Type B pancreatic cell (in vitro differentiated cells): ENCODE measurements at regions not wholly inside any gene's neighbourhood (a gene's known extent, or its start where the extent isn't known, plus 50 kb on each side); places are given as distances from the start of the nearest gene placed in this dataset.
A peak's percentile ranks its signal among the peaks of the same experiment; 100 is the strongest.

Experiments
- DNase-seq: peaks from one replicate; pipeline ENCODE4 v3.0.0; 2021; ENCODE audit warnings: mixed read lengths; ENCODE audit not compliant: unreplicated experiment; ENCODE audit errors: extremely low spot score
- H3K27ac Mint-ChIP-seq: 2 replicates; pipeline ENCODE4 v1.8.0; 2021; ENCODE audit warnings: mild to moderate bottlenecking, mixed read lengths
- H3K27me3 Mint-ChIP-seq: 2 replicates; pipeline ENCODE4 v1.8.0; 2021; ENCODE audit warnings: mixed read lengths
- H3K36me3 Mint-ChIP-seq: 2 replicates; pipeline ENCODE4 v1.8.0; 2021; ENCODE audit warnings: mixed read lengths
- H3K4me1 Mint-ChIP-seq: one replicate; pipeline ENCODE4 v1.8.0; 2021; ENCODE audit warnings: mixed read lengths; ENCODE audit not compliant: unreplicated experiment
- H3K4me3 Mint-ChIP-seq: 2 replicates; pipeline ENCODE4 v1.8.0; 2021; ENCODE audit warnings: mild to moderate bottlenecking, mixed read lengths
- H3K9me3 Mint-ChIP-seq: 2 replicates; pipeline ENCODE4 v1.8.0; 2021; ENCODE audit warnings: mixed read lengths
- CTCF ChIP-seq: fragments of 200-600 bp; sonication (generic); conservative IDR thresholded peaks from 2 replicates; pipeline ENCODE4 v1.5.0; 2021; ENCODE audit warnings: antibody characterized with exemption, mild to moderate bottlenecking

- H3K27me3 Mint-ChIP-seq = peaks cover 25% of the 10 kb centered on the region
- TF ChIP-seq CTCF = no peak
- peaks cover 4% of the 10 kb centered on the region for H3K4me1 Mint-ChIP-seq
- no peaks in the 10 kb centered on the region for H3K9me3 Mint-ChIP-seq
- H3K36me3 Mint-ChIP-seq = no peaks in the 10 kb centered on the region
- H3K4me3 Mint-ChIP-seq = no peak overlapping the region
- DNase-seq = no peak
- no peak overlapping the region for H3K27ac Mint-ChIP-seq
Observed at GRCh38 chr3:59430341-59430740, 380.5 kb upstream of the CFAP20DC start.

- no peak for TF ChIP-seq CTCF
- Mint-ChIP-seq H3K9me3 (no peaks in the 10 kb centered on the region), H3K36me3 (no peaks in the 10 kb centered on the region), H3K27me3 (peaks cover 29% of the 10 kb centered on the region), H3K4me3 (no peak overlapping the region), H3K4me1 (peaks cover 13% of the 10 kb centered on the region), H3K27ac (no peak overlapping the region)
- no peak for DNase-seq
Observed at GRCh38 chr3:59429198-59429597, 379.4 kb upstream of the CFAP20DC start.

GRCh38 chr3:59426821-59427565 is 377.2 kb upstream of the CFAP20DC start:
- no peak for DNase-seq
- Mint-ChIP-seq H3K36me3 (no peaks in the 10 kb centered on the region), H3K4me1 (peaks cover 13% of the 10 kb centered on the region), H3K9me3 (no peaks in the 10 kb centered on the region), H3K27ac (no peak overlapping the region), H3K4me3 (no peak overlapping the region), H3K27me3 (peaks cover 24% of the 10 kb centered on the region)
- TF ChIP-seq CTCF = no peak

- Mint-ChIP-seq H3K27me3 (peaks cover 24% of the 10 kb centered on the region), H3K4me3 (no peak overlapping the region), H3K4me1 (peaks cover 13% of the 10 kb centered on the region), H3K9me3 (no peaks in the 10 kb centered on the region), H3K27ac (peak overlapping the region; percentile 13), H3K36me3 (no peaks in the 10 kb centered on the region)
- no peak for TF ChIP-seq CTCF
- DNase-seq = no peak
Observed at GRCh38 chr3:59425942-59426341, 376.1 kb upstream of the CFAP20DC start.

- Mint-ChIP-seq H3K4me1 (peaks cover 13% of the 10 kb centered on the region), H3K9me3 (no peaks in the 10 kb centered on the region), H3K4me3 (no peak overlapping the region), H3K36me3 (no peaks in the 10 kb centered on the region), H3K27ac (peak overlapping the region; percentile 13), H3K27me3 (peaks cover 24% of the 10 kb centered on the region)
- no peak for DNase-seq
- no peak for TF ChIP-seq CTCF
Observed at GRCh38 chr3:59425371-59425770, 375.5 kb upstream of the CFAP20DC start.
